Esophagus muscularis mucosa (tissue), 4 donors: ENCODE measurements at regions not wholly inside any gene's neighbourhood (a gene's known extent, or its start where the extent isn't known, plus 50 kb on each side); places are given as distances from the start of the nearest gene placed in this dataset.

Experiments
- DNase-seq: peaks from one replicate; pipeline ENCODE4 v3.0.0-alpha.2; 2017; ENCODE audit errors: extremely low spot score
- H3K27ac ChIP-seq, 4 donors: fragments of 200-600 bp; sonication (generic); replicated peaks in 1 of 4; 1 replicate in 3 of 4; 2 replicates in 1 of 4; pipeline ENCODE4 v1.5.1; 2016 to 2019; ENCODE audit warnings: mild to moderate bottlenecking in 1 of 4
- H3K27me3 ChIP-seq, 4 donors: fragments of 200-600 bp; sonication (generic); one replicate each; pipeline versions ENCODE4 v1.5.1 to v1.6.0; 2016 to 2019
- H3K36me3 ChIP-seq, 4 donors: fragments of 200-600 bp; sonication (generic); one replicate each; pipeline ENCODE4 v1.5.1; 2016 to 2019
- H3K4me1 ChIP-seq, 4 donors: fragments of 200-600 bp; sonication (generic); one replicate each; pipeline ENCODE4 v1.5.1; 2016 to 2019
- H3K4me3 ChIP-seq, 4 donors: fragments of 200-600 bp; sonication (generic); 1 replicate in 2 of 4; 2 replicates in 2 of 4; pipeline ENCODE4 v1.5.1; 2016 to 2019; ENCODE audit warnings: mild to moderate bottlenecking in 4 of 4, moderate library complexity in 1 of 4
- H3K9me3 ChIP-seq, 4 donors: fragments of 200-600 bp; sonication (generic); 1 replicate in 3 of 4; 2 replicates in 1 of 4; pipeline ENCODE4 v1.5.1; 2016 to 2019
- CTCF ChIP-seq, 3 experiments: fragments of 200-600 bp in 2 of 3; fragments of 450-650 bp in 1 of 3; sonication (generic) in 2 of 3; IDR thresholded peaks; one replicate each; pipeline ENCODE4 v1.5.1; 2017 to 2019; ENCODE audit warnings: antibody characterized with exemption in 3 of 3, mild to moderate bottlenecking in 2 of 3, moderate library complexity in 1 of 3
- EP300 ChIP-seq: sonication (generic); formaldehyde crosslinking; IDR thresholded peaks from one replicate; pipeline ENCODE4 v1.6.1; 2017; ENCODE audit warnings: antibody characterized with exemption
- POLR2A ChIP-seq: fragments of 450-650 bp; IDR thresholded peaks from one replicate; pipeline ENCODE4 v1.6.1; 2017; ENCODE audit warnings: antibody characterized with exemption, moderate library complexity, mild to moderate bottlenecking, low read depth
- POLR2AphosphoS5 ChIP-seq, 2 donors: sonication (generic); formaldehyde crosslinking; IDR thresholded peaks; one replicate each; pipeline ENCODE4 v1.6.1; 2017; ENCODE audit warnings: antibody characterized with exemption in 2 of 2
- WGBS: methylation state at CpG from one replicate; pipeline ENCODE4 v1.1.5; 2018; 5-methylcytosine and 5-hydroxymethylcytosine counted together
- intact Hi-C: fragments of 100-400 bp; cut with DNase I; formaldehyde crosslinking; loops from one replicate; pipeline ENCODE4 v1.15.1; 2023

- peaks cover 0 to 8% (median 4%) of the 10 kb centered on the region in 4 donors for H3K4me1 ChIP-seq
- H3K36me3 ChIP-seq, result no peaks in the 10 kb centered on the region
- no peaks in the 10 kb centered on the region for H3K27me3 ChIP-seq
- TF ChIP-seq POLR2AphosphoS5 (IDR thresholded peaks at IDR 0.05), result no peak
- TF ChIP-seq EP300, result no peak
- no peak for TF ChIP-seq POLR2A
- no peak for TF ChIP-seq CTCF (IDR thresholded peaks at IDR 0.05)
- H3K27ac ChIP-seq, result no peak overlapping the region
- DNase-seq, result no peak
- intact Hi-C loops, result no loop called here
- H3K9me3 ChIP-seq, result no peaks in the 10 kb centered on the region
- H3K4me3 ChIP-seq, result no peak overlapping the region
Observed at GRCh38 chr2:188916736-188917135, 57.4 kb upstream of the COL3A1 start.

GRCh38 chr2:188917632-188918031 is 56.5 kb upstream of the COL3A1 start:
- intact Hi-C loops, result no loop called here
- Histone ChIP-seq H3K36me3 (no peaks in the 10 kb centered on the region), H3K4me1 (peaks cover 0 to 8% (median 4%) of the 10 kb centered on the region in 4 donors), H3K9me3 (no peaks in the 10 kb centered on the region), H3K27ac (no peak overlapping the region), H3K4me3 (no peak overlapping the region), H3K27me3 (no peaks in the 10 kb centered on the region)
- DNase-seq, result no peak
- TF ChIP-seq POLR2A (no peak), CTCF (IDR thresholded peaks at IDR 0.05) (no peak), POLR2AphosphoS5 (IDR thresholded peaks at IDR 0.05) (no peak), EP300 (no peak)
- 91% methylated on average over 1 of the region's 1 CpG for WGBS

GRCh38 chr2:188919824-188920223 is 54.3 kb upstream of the COL3A1 start:
- 94% methylated on average over 2 of the region's 2 CpGs for WGBS

GRCh38 chr2:188922191-188922590 is 52.0 kb upstream of the COL3A1 start:
- TF ChIP-seq POLR2AphosphoS5 (IDR thresholded peaks at IDR 0.05) (no peak), CTCF (IDR thresholded peaks at IDR 0.05) (no peak), EP300 (no peak), POLR2A (no peak)
- no peak for DNase-seq
- Histone ChIP-seq H3K36me3 (no peaks in the 10 kb centered on the region), H3K4me1 (no peaks in the 10 kb centered on the region), H3K27ac (no peak overlapping the region), H3K9me3 (no peaks in the 10 kb centered on the region), H3K27me3 (no peaks in the 10 kb centered on the region), H3K4me3 (no peak overlapping the region)
- intact Hi-C loops, result no loop called here
- 90% methylated on average over 1 of the region's 1 CpG for WGBS

More at GRCh38 chr2:188919824-188920223, 54.3 kb upstream of the COL3A1 start:
- no peak for DNase-seq
- intact Hi-C loops, result no loop called here
- no peak for TF ChIP-seq POLR2AphosphoS5 (IDR thresholded peaks at IDR 0.05)
- no peak for TF ChIP-seq EP300
- H3K9me3 ChIP-seq, result no peaks in the 10 kb centered on the region
- H3K4me3 ChIP-seq, result no peak overlapping the region
- H3K27ac ChIP-seq, result no peak overlapping the region
- peaks cover 0 to 8% (median 4%) of the 10 kb centered on the region in 4 donors for H3K4me1 ChIP-seq
- no peaks in the 10 kb centered on the region for H3K36me3 ChIP-seq
- no peaks in the 10 kb centered on the region for H3K27me3 ChIP-seq
